H9 (cell line): ENCODE measurements at regions not wholly inside any gene's neighbourhood (a gene's known extent, or its start where the extent isn't known, plus 50 kb on each side); places are given as distances from the start of the nearest gene placed in this dataset.

Experiments
- DNase-seq: peaks from one replicate; pipeline ENCODE4 v3.0.0-alpha.2; 2017
- H2AFZ ChIP-seq: one replicate; pipeline ENCODE4 v1.6.1; 2013; ENCODE audit warnings: mild to moderate bottlenecking, low read length, control low read depth, moderate library complexity
- H2AK5ac ChIP-seq: 2 replicates; pipeline ENCODE4 v1.6.1; 2013; ENCODE audit warnings: low read length, control low read depth, mixed read lengths; ENCODE audit not compliant: insufficient read length
- H2BK120ac ChIP-seq: one replicate; pipeline ENCODE4 v1.6.1; 2013; ENCODE audit warnings: low read depth, mild to moderate bottlenecking, low read length, control low read depth, inconsistent platforms; ENCODE audit not compliant: poor library complexity, severe bottlenecking
- H2BK12ac ChIP-seq: 2 replicates; pipeline ENCODE4 v1.6.1; 2013; ENCODE audit warnings: low read length, control low read depth, mixed read lengths, low read depth; ENCODE audit not compliant: insufficient read length
- H2BK15ac ChIP-seq: 2 replicates; pipeline ENCODE4 v1.6.1; 2013; ENCODE audit warnings: low read depth, low read length, control low read depth
- H2BK20ac ChIP-seq: one replicate; pipeline ENCODE4 v1.6.1; 2013; ENCODE audit warnings: low read depth, mild to moderate bottlenecking, low read length, control low read depth, inconsistent platforms; ENCODE audit not compliant: poor library complexity, severe bottlenecking
- H2BK5ac ChIP-seq: 2 replicates; pipeline ENCODE4 v1.6.1; 2013; ENCODE audit warnings: low read length, control low read depth, mixed read lengths; ENCODE audit not compliant: insufficient read length
- H3K14ac ChIP-seq: 2 replicates; pipeline ENCODE4 v1.6.1; 2013; ENCODE audit warnings: low read length, control low read depth; ENCODE audit not compliant: insufficient read depth
- H3K18ac ChIP-seq: 2 replicates; pipeline ENCODE4 v1.6.1; 2013; ENCODE audit warnings: low read depth, mild to moderate bottlenecking, mixed read lengths, low read length, control low read depth; ENCODE audit not compliant: insufficient read length
- H3K23ac ChIP-seq: 2 replicates; pipeline ENCODE4 v1.6.1; 2013; ENCODE audit warnings: low read length, control low read depth, mixed read lengths, low read depth; ENCODE audit not compliant: insufficient read length
- H3K23me2 ChIP-seq: 2 replicates; pipeline ENCODE4 v1.6.1; 2013; ENCODE audit warnings: low read depth, mild to moderate bottlenecking, mixed read lengths, low read length, control low read depth; ENCODE audit not compliant: insufficient read length, poor library complexity, severe bottlenecking
- H3K27ac ChIP-seq: 2 replicates; pipeline ENCODE4 v1.5.1; 2013; ENCODE audit warnings: low read length, control low read depth, mixed read lengths, low read depth; ENCODE audit not compliant: insufficient read length
- H3K27me3 ChIP-seq: 2 replicates; pipeline ENCODE4 v1.6.1; 2013; ENCODE audit warnings: low read length, control low read depth, inconsistent platforms; ENCODE audit not compliant: insufficient read depth
- H3K4ac ChIP-seq: 2 replicates; pipeline ENCODE4 v1.6.1; 2013; ENCODE audit warnings: low read depth, mild to moderate bottlenecking, control low read depth, inconsistent platforms, low read length, moderate library complexity
- H3K4me1 ChIP-seq: 2 replicates; pipeline ENCODE4 v1.6.1; 2013; ENCODE audit warnings: low read length, control low read depth, inconsistent platforms; ENCODE audit not compliant: insufficient read depth
- H3K4me2 ChIP-seq: 2 replicates; pipeline ENCODE4 v1.6.1; 2013; ENCODE audit warnings: low read length, control low read depth, mixed read lengths; ENCODE audit not compliant: insufficient read length, insufficient read depth
- H3K56ac ChIP-seq: 2 replicates; pipeline ENCODE4 v1.6.1; 2013; ENCODE audit warnings: low read depth, mild to moderate bottlenecking, mixed read lengths, low read length, control low read depth; ENCODE audit not compliant: insufficient read length
- H3K79me1 ChIP-seq: 2 replicates; pipeline ENCODE4 v1.6.1; 2013; ENCODE audit warnings: low read depth, mild to moderate bottlenecking, moderate library complexity, low read length, control low read depth, inconsistent platforms; ENCODE audit not compliant: insufficient read depth, poor library complexity, severe bottlenecking
- H3K79me2 ChIP-seq: 2 replicates; pipeline ENCODE4 v1.6.1; 2013; ENCODE audit warnings: low read length, control low read depth, inconsistent platforms; ENCODE audit not compliant: insufficient read depth
- H3K9ac ChIP-seq: 2 replicates; pipeline ENCODE4 v1.6.1; 2013; ENCODE audit warnings: low read length, control low read depth, mixed read lengths; ENCODE audit not compliant: insufficient read length; ENCODE audit errors: extremely low read depth
- H3K9me3 ChIP-seq: one replicate; pipeline ENCODE4 v1.6.1; 2013; ENCODE audit warnings: low read depth, low read length, inconsistent platforms; ENCODE audit not compliant: control insufficient read depth
- H3T11ph ChIP-seq: one replicate; pipeline ENCODE4 v1.6.1; 2013; ENCODE audit warnings: mild to moderate bottlenecking, low read length, control low read depth, inconsistent platforms
- H4K20me1 ChIP-seq: one replicate; pipeline ENCODE4 v1.6.1; 2013; ENCODE audit not compliant: control insufficient read depth, insufficient read length, insufficient read depth
- H4K5ac ChIP-seq: 2 replicates; pipeline ENCODE4 v1.6.1; 2013; ENCODE audit warnings: low read depth, mild to moderate bottlenecking, mixed read lengths, low read length, control low read depth; ENCODE audit not compliant: insufficient read length
- H4K8ac ChIP-seq: replicated peaks from 2 replicates; pipeline ENCODE4 v1.6.1; 2013; ENCODE audit warnings: low read length, control low read depth, mixed read lengths, low read depth; ENCODE audit not compliant: insufficient read length
- H4K91ac ChIP-seq: 2 replicates; pipeline ENCODE4 v1.6.1; 2013; ENCODE audit warnings: low read depth, mild to moderate bottlenecking, moderate library complexity, mixed read lengths, low read length, control low read depth; ENCODE audit not compliant: insufficient read length
- H3K27ac Mint-ChIP-seq, 3 experiments: 2 replicates in 2 of 3; 3 replicates in 1 of 3; pipeline ENCODE4 v1.8.0; 2020 to 2021; ENCODE audit warnings: mixed read lengths in 3 of 3, mild to moderate bottlenecking in 1 of 3, moderate library complexity in 1 of 3
- H3K27me3 Mint-ChIP-seq: 2 replicates; pipeline ENCODE4 v1.8.0; 2021; ENCODE audit warnings: low read depth, mild to moderate bottlenecking, moderate library complexity, mixed read lengths
- H3K36me3 Mint-ChIP-seq, 3 experiments: 2 replicates in 2 of 3; 3 replicates in 1 of 3; pipeline ENCODE4 v1.8.0; 2020 to 2021; ENCODE audit warnings: low read depth in 3 of 3, mixed read lengths in 3 of 3; ENCODE audit not compliant: insufficient read depth in 1 of 3
- H3K4me1 Mint-ChIP-seq, 2 experiments: 2 replicates each; pipeline ENCODE4 v1.8.0; 2020; ENCODE audit warnings: mixed read lengths in 2 of 2
- H3K4me3 Mint-ChIP-seq, 2 experiments: 2 replicates in 1 of 2; 3 replicates in 1 of 2; pipeline ENCODE4 v1.8.0; 2020 to 2021; ENCODE audit warnings: mild to moderate bottlenecking in 2 of 2, mixed read lengths in 2 of 2, moderate library complexity in 1 of 2
- H3K9me3 Mint-ChIP-seq, 2 experiments: 2 replicates in 1 of 2; 3 replicates in 1 of 2; pipeline ENCODE4 v1.8.0; 2020; ENCODE audit warnings: mild to moderate bottlenecking in 2 of 2, mixed read lengths in 2 of 2, moderate library complexity in 1 of 2
- CTCF ChIP-seq: fragments of 200-600 bp; sonication (generic); conservative IDR thresholded peaks from 3 replicates; pipeline ENCODE4 v1.8.0; 2021; ENCODE audit warnings: antibody characterized with exemption, mild to moderate bottlenecking
- WGBS: extraction: QIAGEN DNeasy Blood & Tissue Kit; methylation state at CpG from one replicate; pipeline ENCODE4 v1.1.7; 2013; ENCODE audit warnings: missing lambda C conversion rate, low lambda C conversion rate, mixed read lengths; ENCODE audit not compliant: insufficient read length; ENCODE audit errors: extremely low coverage; 5-methylcytosine and 5-hydroxymethylcytosine counted together

GRCh38 chr5:74037321-74037720, 411.3 kb downstream of the ARHGEF28 start:
- no peak overlapping the region for H3K23ac ChIP-seq
- no peaks in the 10 kb centered on the region for H3K23me2 ChIP-seq
- no peak overlapping the region for H4K5ac ChIP-seq
- Mint-ChIP-seq H3K9me3 (peaks cover 0 to 3% of the 10 kb centered on the region in 2 experiments; a peak in 1 of 5 replicates), H3K4me1 (peaks cover 11 to 12% of the 10 kb centered on the region in 2 experiments), H3K36me3 (no peaks in the 10 kb centered on the region), H3K4me3 (no peak overlapping the region), H3K27ac (no peak overlapping the region), H3K27me3 (no peaks in the 10 kb centered on the region)
- H3K27ac ChIP-seq: no peak overlapping the region
- no peak overlapping the region for H3K56ac ChIP-seq
- no peaks in the 10 kb centered on the region for H3K27me3 ChIP-seq
- no peak overlapping the region for H4K91ac ChIP-seq
- no peak overlapping the region for H3K4ac ChIP-seq
- H3K14ac ChIP-seq: no peak overlapping the region
- no peaks in the 10 kb centered on the region for H3K4me1 ChIP-seq
- H3K79me1 ChIP-seq: no peaks in the 10 kb centered on the region
- no peak overlapping the region for H3K18ac ChIP-seq
- no peak for TF ChIP-seq CTCF
- H2BK5ac ChIP-seq: no peak overlapping the region
- WGBS: no CpG with 5 or more reads among the region's 2 CpGs
- H3K9me3 ChIP-seq: no peaks in the 10 kb centered on the region
- no peaks in the 10 kb centered on the region for H4K20me1 ChIP-seq
- H2BK12ac ChIP-seq: no peak overlapping the region
- no peak overlapping the region for H3T11ph ChIP-seq
- no peak overlapping the region for H2AFZ ChIP-seq
- H3K79me2 ChIP-seq: no peaks in the 10 kb centered on the region
- H3K9ac ChIP-seq: no peak overlapping the region
- H3K4me2 ChIP-seq: no peak overlapping the region
- H2AK5ac ChIP-seq: no peak overlapping the region
- H4K8ac ChIP-seq: no peak overlapping the region
- no peak overlapping the region for H2BK20ac ChIP-seq
- no peak overlapping the region for H2BK120ac ChIP-seq
- no peak for DNase-seq
- H2BK15ac ChIP-seq: no peak overlapping the region
